ENCODE measurements at regions not wholly inside any gene's neighbourhood (a gene's known extent, or its start where the extent isn't known, plus 50 kb on each side); places are given as distances from the start of the nearest gene placed in this dataset.

DNA sequence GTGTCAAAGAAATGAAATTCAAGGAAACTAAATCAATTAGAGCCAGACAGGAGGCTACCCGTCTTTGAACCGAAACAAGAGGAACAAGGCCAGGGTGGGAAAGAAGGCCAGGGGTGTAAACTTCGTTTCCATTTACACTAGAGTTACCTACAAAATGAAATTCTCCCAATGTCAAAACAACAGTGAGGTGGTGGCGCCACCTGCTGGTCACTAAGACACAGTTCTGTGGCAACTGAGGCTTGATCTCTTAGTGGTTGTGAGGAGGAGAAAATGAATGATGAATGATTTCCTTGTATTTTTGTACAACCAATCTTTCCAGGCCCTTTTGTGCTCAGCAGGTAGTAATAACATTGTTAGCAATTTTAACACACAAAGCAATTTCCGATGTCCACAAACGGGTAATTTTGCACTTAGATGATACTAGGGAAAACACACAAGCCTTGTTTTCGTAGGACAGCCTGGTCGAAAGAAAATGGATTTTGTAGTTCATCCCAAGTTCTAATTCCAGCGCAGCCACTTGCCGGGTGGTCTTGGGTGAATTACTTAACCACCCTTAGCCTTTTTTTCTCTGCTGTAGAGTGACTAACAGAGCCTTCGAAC, 54.8 kb upstream of the SOD1 start:
- TF ChIP-seq EZH2 (IDR thresholded peaks at IDR 0.05) (no peak), POLR2AphosphoS5 (IDR thresholded peaks at IDR 0.05; ENCODE audit: borderline replicate concordance, low read depth, low read length) (no peak)

All from SK-N-MC (cell line).